Muscle layer of duodenum (tissue), 2 donors: ENCODE measurements at regions not wholly inside any gene's neighbourhood (a gene's known extent, or its start where the extent isn't known, plus 50 kb on each side); places are given as distances from the start of the nearest gene placed in this dataset.

Experiments used
- H3K27ac ChIP-seq: one replicate; pipeline ENCODE4 v1.7.0; 2013; ENCODE audit warnings: mild to moderate bottlenecking, low read length
- H3K27me3 ChIP-seq: one replicate; pipeline ENCODE4 v1.7.0; 2013; ENCODE audit warnings: low read depth, mild to moderate bottlenecking, control low read depth, low read length
- H3K36me3 ChIP-seq, 2 donors: one replicate each; pipeline ENCODE4 v1.7.0; 2013; ENCODE audit warnings: low read length in 2 of 2, control low read depth in 1 of 2, mild to moderate bottlenecking in 1 of 2; ENCODE audit not compliant: insufficient read depth in 2 of 2, control insufficient read depth in 1 of 2
- H3K4me1 ChIP-seq, 2 donors: one replicate each; pipeline ENCODE4 v1.7.0; 2013; ENCODE audit warnings: low read length in 2 of 2, mild to moderate bottlenecking in 2 of 2, control low read depth in 1 of 2, moderate library complexity in 1 of 2; ENCODE audit not compliant: insufficient read depth in 2 of 2, control insufficient read depth in 1 of 2
- H3K4me3 ChIP-seq, 2 donors: one replicate each; pipeline ENCODE4 v1.7.0; 2013; ENCODE audit warnings: low read length in 2 of 2, low read depth in 1 of 2, mild to moderate bottlenecking in 1 of 2
- H3K9me3 ChIP-seq, 2 donors: one replicate each; pipeline ENCODE4 v1.7.0; 2013; ENCODE audit warnings: low read length in 2 of 2, control low read depth in 1 of 2, mild to moderate bottlenecking in 1 of 2; ENCODE audit not compliant: control insufficient read depth in 1 of 2
- donor health status: healthy.

DNA sequence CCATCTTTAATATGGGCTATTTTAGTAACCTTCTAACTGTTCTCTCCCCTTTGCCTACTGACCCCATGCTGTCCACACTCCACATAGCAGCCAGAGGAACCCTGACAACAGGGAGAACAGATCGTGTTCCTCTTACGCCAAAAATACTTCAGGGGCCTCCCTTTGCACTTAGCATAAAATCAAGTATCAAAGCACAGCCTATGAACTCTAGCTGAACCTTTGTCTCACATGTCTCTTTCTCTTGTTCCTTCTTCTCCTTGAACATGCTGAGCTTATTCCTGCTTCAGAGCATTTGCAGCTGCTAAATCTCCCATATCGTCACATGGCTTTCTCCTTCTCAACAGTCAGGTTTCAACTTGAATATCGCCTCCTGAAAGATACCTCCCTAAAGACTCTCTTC is 698.8 kb upstream of the C9orf72 start:
- H3K27me3 ChIP-seq = no peaks in the 10 kb centered on the region
- no peak overlapping the region for H3K4me3 ChIP-seq
- no peak overlapping the region for H3K27ac ChIP-seq
- H3K4me1 ChIP-seq = no peaks in the 10 kb centered on the region
- no peaks in the 10 kb centered on the region for H3K36me3 ChIP-seq
- H3K9me3 ChIP-seq = no peaks in the 10 kb centered on the region

DNA sequence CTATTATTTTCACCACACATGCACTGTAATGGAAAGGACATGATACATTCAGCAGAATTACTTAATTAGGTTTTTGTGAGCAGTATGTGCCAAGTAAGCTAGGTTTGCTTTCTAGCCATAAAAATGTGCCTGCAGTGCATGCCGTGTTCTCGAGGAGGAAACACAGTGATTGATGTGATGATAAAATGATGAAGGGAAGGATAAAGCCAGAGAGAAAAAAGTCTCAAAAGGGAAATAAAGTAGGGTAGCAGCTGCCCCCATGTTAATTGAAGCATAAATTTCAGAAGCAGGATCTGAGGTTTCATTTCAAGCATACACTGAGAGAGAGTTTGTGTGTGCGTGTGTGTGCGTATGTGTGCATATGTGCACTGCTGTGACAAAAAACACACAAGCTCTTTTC is 714.2 kb upstream of the C9orf72 start:
- H3K4me3 ChIP-seq = no peak overlapping the region
- H3K27ac ChIP-seq = no peak overlapping the region
- H3K27me3 ChIP-seq = no peaks in the 10 kb centered on the region
- H3K4me1 ChIP-seq = no peaks in the 10 kb centered on the region
- no peaks in the 10 kb centered on the region for H3K9me3 ChIP-seq
- no peaks in the 10 kb centered on the region for H3K36me3 ChIP-seq

DNA sequence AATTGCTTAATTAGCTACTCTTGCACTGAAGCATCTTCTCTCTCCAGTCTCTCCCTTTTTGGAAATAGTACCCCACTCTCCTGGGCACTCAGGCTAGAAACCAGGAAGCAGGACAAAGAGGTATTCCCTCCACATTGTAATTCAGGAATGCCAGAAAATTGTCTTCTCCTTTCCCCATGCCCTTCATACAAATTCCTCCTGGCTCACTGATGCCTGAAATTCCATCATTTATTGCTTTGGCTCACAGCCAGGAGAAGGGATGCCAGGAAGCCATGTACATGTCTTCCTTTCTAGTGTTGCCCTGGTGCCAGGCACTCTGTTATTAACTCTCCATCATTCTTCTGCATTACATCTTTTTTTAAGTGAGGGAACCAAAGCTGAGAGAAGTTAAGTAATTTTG is 716.5 kb upstream of the C9orf72 start:
- Histone ChIP-seq H3K4me1 (no peaks in the 10 kb centered on the region), H3K36me3 (no peaks in the 10 kb centered on the region), H3K9me3 (no peaks in the 10 kb centered on the region), H3K27ac (no peak overlapping the region), H3K4me3 (no peak overlapping the region), H3K27me3 (no peaks in the 10 kb centered on the region)

DNA sequence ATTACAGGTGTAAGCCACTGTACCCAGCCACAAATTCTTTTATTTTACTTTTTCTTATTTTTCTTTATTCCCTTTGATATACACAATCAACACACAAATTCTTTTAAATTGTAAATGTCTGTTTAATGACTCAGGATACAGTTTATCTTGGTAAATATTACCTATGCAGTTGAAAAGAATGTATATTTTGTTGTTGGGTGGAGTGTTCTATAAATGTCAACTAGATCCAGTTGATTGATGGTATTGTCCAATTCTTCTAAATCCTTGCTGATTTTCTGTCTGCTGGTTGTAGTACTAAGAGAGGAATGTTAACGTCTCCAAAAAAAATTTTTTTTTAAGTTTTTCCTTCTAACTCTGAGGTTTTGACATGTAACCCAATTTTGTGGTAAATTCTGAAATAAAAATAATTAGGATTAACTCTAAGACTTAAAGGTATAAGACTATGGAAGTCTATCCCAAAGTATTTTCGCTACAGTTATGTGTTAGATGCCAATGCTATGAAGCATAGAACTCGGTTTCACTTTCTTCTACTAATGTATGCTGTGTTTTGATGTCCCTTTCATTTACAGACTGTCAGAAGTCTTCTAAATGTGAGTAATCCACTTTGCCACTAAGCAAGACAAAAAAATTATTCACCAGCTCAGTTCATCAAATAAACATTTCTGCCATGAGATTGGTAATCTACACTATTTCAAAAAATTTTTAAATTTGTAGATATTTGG is 720.2 kb upstream of the C9orf72 start:
- H3K36me3 ChIP-seq = no peaks in the 10 kb centered on the region
- H3K4me1 ChIP-seq = no peaks in the 10 kb centered on the region
- no peaks in the 10 kb centered on the region for H3K9me3 ChIP-seq
- no peak overlapping the region for H3K4me3 ChIP-seq
- H3K27me3 ChIP-seq = no peaks in the 10 kb centered on the region
- H3K27ac ChIP-seq = no peak overlapping the region

DNA sequence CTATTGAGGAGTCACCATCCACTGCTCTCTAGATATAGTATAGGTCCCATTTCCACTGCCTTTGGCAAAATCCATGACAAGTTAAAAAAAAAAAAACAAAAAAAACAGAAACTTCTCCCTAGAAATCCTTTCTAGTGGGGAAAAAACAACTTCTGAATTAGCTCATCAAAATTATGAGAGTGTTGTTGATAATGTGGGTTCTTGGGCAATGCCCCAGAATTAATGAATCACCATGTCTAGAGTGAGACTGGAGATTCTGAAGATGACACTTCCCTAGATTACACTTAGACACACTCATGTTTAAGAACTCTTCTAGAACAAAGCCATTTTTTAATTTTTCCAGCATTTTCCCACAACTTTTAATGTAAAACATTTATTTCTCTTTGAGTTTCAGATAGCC is 728.0 kb upstream of the C9orf72 start:
- H3K9me3 ChIP-seq = no peaks in the 10 kb centered on the region
- no peak overlapping the region for H3K27ac ChIP-seq
- H3K4me1 ChIP-seq = no peaks in the 10 kb centered on the region
- no peaks in the 10 kb centered on the region for H3K36me3 ChIP-seq
- H3K27me3 ChIP-seq = no peaks in the 10 kb centered on the region
- H3K4me3 ChIP-seq = no peak overlapping the region

DNA sequence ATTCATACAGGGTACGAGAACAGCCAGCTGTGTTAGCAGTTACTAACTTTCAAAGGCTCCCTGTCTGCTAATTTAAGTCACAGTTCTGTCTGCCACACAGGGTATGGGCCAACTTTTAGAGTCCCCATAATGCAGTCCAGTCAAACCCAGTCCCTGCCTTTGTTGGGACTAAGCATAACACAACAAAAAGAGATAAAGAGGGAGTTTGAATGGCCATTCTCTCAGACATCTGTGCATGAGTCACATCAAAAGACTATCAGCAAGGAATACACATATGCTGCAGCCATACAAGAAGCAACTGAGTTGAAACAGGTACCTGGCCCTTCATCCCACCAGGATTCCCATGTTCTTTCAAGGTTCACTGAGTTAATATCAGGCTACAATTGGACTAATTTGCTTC is 744.5 kb upstream of the C9orf72 start:
- Histone ChIP-seq H3K4me3 (no peak overlapping the region), H3K9me3 (no peaks in the 10 kb centered on the region), H3K36me3 (no peaks in the 10 kb centered on the region), H3K4me1 (no peaks in the 10 kb centered on the region), H3K27ac (no peak overlapping the region), H3K27me3 (no peaks in the 10 kb centered on the region)

DNA sequence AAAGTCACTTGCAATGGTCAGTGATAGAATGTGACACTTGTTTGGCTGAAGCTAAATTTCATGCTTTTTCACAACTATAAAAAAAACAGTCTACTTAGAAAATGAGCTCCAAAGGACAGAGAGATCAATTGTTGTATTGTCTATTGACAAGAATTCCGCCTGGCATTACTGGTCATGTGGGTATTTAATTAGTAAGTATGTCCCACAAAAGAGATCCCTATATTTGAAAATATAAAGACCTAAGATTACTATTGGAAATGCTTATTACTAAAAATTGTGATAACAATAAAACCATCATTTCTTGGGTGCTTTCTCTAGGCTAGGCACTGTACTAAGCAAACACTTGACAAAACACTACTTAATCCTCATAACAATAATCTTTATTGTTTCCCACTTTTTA is 745.2 kb upstream of the C9orf72 start:
- Histone ChIP-seq H3K9me3 (no peaks in the 10 kb centered on the region), H3K27ac (no peak overlapping the region), H3K4me1 (no peaks in the 10 kb centered on the region)

DNA sequence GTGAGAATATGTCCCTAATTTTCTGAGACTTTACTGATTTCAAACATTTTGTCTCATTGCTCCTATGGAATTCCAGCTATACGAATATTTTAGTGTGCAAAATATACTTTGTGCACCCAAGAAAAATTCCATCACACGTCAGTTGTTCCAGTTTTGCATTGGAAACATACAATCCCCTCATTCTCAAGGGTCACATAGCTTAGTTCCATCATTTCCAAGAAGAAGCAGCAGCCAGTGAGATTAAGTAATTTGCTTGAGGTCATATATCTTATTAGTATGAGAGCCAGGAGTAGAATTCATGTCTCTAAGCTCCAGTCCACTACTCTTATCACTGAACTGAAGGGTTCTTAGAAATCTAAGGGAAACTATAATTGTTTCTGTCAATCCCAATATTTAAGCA is 746.7 kb upstream of the C9orf72 start:
- no peaks in the 10 kb centered on the region for H3K27me3 ChIP-seq
- no peak overlapping the region for H3K4me3 ChIP-seq
- no peaks in the 10 kb centered on the region for H3K9me3 ChIP-seq
- H3K27ac ChIP-seq = no peak overlapping the region
- no peaks in the 10 kb centered on the region for H3K4me1 ChIP-seq
- H3K36me3 ChIP-seq = no peaks in the 10 kb centered on the region

More for the DNA sequence above, 745.2 kb upstream of the C9orf72 start:
- no peaks in the 10 kb centered on the region for H3K36me3 ChIP-seq
- H3K4me3 ChIP-seq = no peak overlapping the region
- no peaks in the 10 kb centered on the region for H3K27me3 ChIP-seq

DNA sequence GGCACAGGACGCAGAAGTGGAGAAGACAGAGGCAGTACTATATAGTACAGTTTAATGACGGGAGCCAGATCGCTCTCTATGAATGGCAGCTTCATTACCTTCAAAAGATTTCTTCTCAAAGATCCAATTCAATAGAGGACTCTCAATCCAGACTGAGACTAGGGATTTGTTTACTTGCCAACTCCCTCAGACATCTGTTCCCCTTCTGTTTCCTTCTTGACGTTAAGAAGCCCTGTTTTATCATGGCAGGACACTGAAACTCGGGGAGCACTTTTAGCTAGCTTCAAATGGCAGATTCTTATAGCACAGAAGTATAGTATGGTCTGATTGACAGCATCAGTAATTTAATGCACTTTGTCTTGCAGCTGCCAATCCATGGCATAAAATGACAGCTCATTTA is 747.3 kb upstream of the C9orf72 start:
- H3K27ac ChIP-seq = no peak overlapping the region
- no peaks in the 10 kb centered on the region for H3K9me3 ChIP-seq
- H3K4me1 ChIP-seq = no peaks in the 10 kb centered on the region
- H3K4me3 ChIP-seq = no peak overlapping the region
- no peaks in the 10 kb centered on the region for H3K36me3 ChIP-seq
- no peaks in the 10 kb centered on the region for H3K27me3 ChIP-seq

DNA sequence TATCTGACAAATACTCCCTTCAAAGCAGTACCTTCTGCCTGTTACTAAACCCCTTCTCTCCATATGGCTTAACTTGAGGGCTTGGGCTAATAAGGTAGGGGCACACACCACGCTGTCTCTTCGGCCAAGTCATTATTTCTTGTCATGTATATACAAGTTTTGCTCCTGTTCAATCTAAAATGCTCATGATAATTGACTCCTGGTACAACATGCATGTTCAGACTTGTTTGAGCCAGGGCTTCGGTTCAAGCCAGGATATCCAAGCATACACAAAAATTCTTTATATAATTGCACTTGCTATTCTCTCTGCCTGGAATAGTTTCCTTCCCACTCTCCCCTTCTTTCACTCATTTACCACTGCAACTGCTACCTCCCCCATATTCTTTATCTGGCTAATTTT is 756.0 kb upstream of the C9orf72 start:
- Histone ChIP-seq H3K27ac (no peak overlapping the region), H3K36me3 (no peaks in the 10 kb centered on the region), H3K4me1 (no peaks in the 10 kb centered on the region), H3K27me3 (no peaks in the 10 kb centered on the region), H3K9me3 (no peaks in the 10 kb centered on the region), H3K4me3 (no peak overlapping the region)

DNA sequence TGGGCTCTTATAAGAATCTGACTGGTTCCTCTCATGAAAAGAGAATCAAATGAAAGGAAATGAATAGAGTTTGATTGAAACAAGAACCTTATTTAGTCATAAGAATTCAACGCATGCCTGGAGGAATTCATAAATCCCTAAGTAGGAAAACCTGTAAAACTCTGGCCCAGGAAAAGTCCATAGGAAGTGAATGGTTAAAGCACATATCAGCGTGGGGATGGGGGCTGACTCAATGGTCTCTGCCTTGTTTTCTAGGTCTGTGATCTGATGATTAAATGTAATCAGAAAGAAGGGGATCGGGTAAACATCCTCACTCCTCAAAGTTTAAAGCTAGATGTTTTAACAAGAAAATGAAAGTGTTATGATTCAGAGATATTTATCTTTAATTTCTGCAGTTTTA is 759.4 kb upstream of the C9orf72 start:
- Histone ChIP-seq H3K4me1 (no peaks in the 10 kb centered on the region), H3K9me3 (no peaks in the 10 kb centered on the region), H3K36me3 (no peaks in the 10 kb centered on the region), H3K4me3 (no peak overlapping the region), H3K27ac (no peak overlapping the region), H3K27me3 (no peaks in the 10 kb centered on the region)

DNA sequence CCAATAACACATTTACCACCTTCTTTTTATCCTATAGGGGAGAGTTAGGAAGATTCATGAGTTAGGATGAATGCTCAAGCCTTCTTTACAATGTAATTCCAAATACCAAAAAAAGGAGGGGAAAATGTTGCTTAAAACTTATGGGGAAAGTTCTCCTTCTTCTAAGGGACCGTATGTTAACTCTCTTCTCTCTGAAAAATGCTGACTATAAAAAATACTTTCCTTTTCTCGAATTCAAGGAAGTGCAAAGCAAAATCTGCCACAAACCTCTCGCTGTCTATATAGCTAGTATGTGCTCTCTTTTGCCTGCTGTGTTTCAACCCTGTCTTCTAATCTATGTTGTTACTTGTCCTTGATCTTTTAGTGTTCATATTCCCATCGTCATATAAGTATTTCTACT is 768.6 kb upstream of the C9orf72 start:
- H3K36me3 ChIP-seq = no peaks in the 10 kb centered on the region
- H3K4me1 ChIP-seq = no peaks in the 10 kb centered on the region
- H3K27ac ChIP-seq = no peak overlapping the region
- H3K4me3 ChIP-seq = no peak overlapping the region
- no peaks in the 10 kb centered on the region for H3K27me3 ChIP-seq
- H3K9me3 ChIP-seq = no peaks in the 10 kb centered on the region
